ENCODE measurements at regions not wholly inside any gene's neighbourhood (a gene's known extent, or its start where the extent isn't known, plus 50 kb on each side); places are given as distances from the start of the nearest gene placed in this dataset.

GRCh38 chr7:136166521-136166920 is 189.4 kb upstream of the MTPN start:
- peaks cover 4% of the 10 kb centered on the region for H3K4me1 Mint-ChIP-seq
- H3K36me3 Mint-ChIP-seq (ENCODE audit: low read depth), result no peaks in the 10 kb centered on the region
- no peaks in the 10 kb centered on the region for H3K9me3 Mint-ChIP-seq
- H3K4me3 Mint-ChIP-seq, result no peak overlapping the region
- no peak for DNase-seq
- peaks cover 3% of the 10 kb centered on the region for H3K27me3 Mint-ChIP-seq (ENCODE audit: low read depth, poor library complexity)
- no peak overlapping the region for H3K27ac Mint-ChIP-seq
- TF ChIP-seq CTCF (IDR thresholded peaks at IDR 0.05), result no peak

- Mint-ChIP-seq H3K27me3 (ENCODE audit: low read depth, poor library complexity) (peaks cover 2% of the 10 kb centered on the region), H3K27ac (no peak overlapping the region), H3K9me3 (no peaks in the 10 kb centered on the region), H3K4me3 (no peak overlapping the region), H3K4me1 (peaks cover 4% of the 10 kb centered on the region), H3K36me3 (ENCODE audit: low read depth) (no peaks in the 10 kb centered on the region)
- no peak for DNase-seq
- no peak for TF ChIP-seq CTCF (IDR thresholded peaks at IDR 0.05)
These were observed 186.2 kb upstream of the MTPN start for GRCh38 chr7:136163340-136163801.

GRCh38 chr7:136150311-136150710 is 173.2 kb upstream of the MTPN start:
- Mint-ChIP-seq H3K36me3 (ENCODE audit: low read depth) (no peaks in the 10 kb centered on the region), H3K27ac (no peak overlapping the region), H3K4me3 (no peak overlapping the region), H3K4me1 (no peaks in the 10 kb centered on the region), H3K9me3 (no peaks in the 10 kb centered on the region), H3K27me3 (ENCODE audit: low read depth, poor library complexity) (no peaks in the 10 kb centered on the region)
- no peak for TF ChIP-seq CTCF (IDR thresholded peaks at IDR 0.05)
- DNase-seq, result no peak

- no peak for DNase-seq
- H3K36me3 Mint-ChIP-seq (ENCODE audit: low read depth), result no peaks in the 10 kb centered on the region
- peak overlapping the region; percentile 8 for H3K27ac Mint-ChIP-seq
- H3K4me1 Mint-ChIP-seq, result no peaks in the 10 kb centered on the region
- no peaks in the 10 kb centered on the region for H3K9me3 Mint-ChIP-seq
- H3K4me3 Mint-ChIP-seq, result no peak overlapping the region
- H3K27me3 Mint-ChIP-seq (ENCODE audit: low read depth, poor library complexity), result no peaks in the 10 kb centered on the region
- no peak for TF ChIP-seq CTCF (IDR thresholded peaks at IDR 0.05)
These were observed 171.8 kb upstream of the MTPN start for GRCh38 chr7:136148920-136149319.

- DNase-seq, result no peak
- H3K27ac Mint-ChIP-seq, result no peak overlapping the region
- H3K9me3 Mint-ChIP-seq, result no peaks in the 10 kb centered on the region
- no peaks in the 10 kb centered on the region for H3K27me3 Mint-ChIP-seq (ENCODE audit: low read depth, poor library complexity)
- H3K36me3 Mint-ChIP-seq (ENCODE audit: low read depth), result no peaks in the 10 kb centered on the region
- H3K4me3 Mint-ChIP-seq, result no peak overlapping the region
- H3K4me1 Mint-ChIP-seq, result no peaks in the 10 kb centered on the region
- no peak for TF ChIP-seq CTCF (IDR thresholded peaks at IDR 0.05)
These were observed 169.8 kb upstream of the MTPN start for GRCh38 chr7:136146925-136147324.

GRCh38 chr7:136144182-136144581 is 167.0 kb upstream of the MTPN start:
- Mint-ChIP-seq H3K4me1 (peaks cover 14% of the 10 kb centered on the region), H3K9me3 (no peaks in the 10 kb centered on the region), H3K27me3 (ENCODE audit: low read depth, poor library complexity) (no peaks in the 10 kb centered on the region), H3K4me3 (no peak overlapping the region), H3K36me3 (ENCODE audit: low read depth) (no peaks in the 10 kb centered on the region), H3K27ac (no peak overlapping the region)
- DNase-seq, result no peak
- TF ChIP-seq CTCF (IDR thresholded peaks at IDR 0.05), result no peak
